UCSD-AML1 (cell line): ENCODE measurements at regions not wholly inside any gene's neighbourhood (a gene's known extent, or its start where the extent isn't known, plus 50 kb on each side); places are given as distances from the start of the nearest gene placed in this dataset.

ENCODE experiments used
- DNase-seq: peaks from one replicate; lab custom pipeline; 2025; ENCODE audit not compliant: unreplicated experiment; lab: John Stamatoyannopoulos, UW

DNA sequence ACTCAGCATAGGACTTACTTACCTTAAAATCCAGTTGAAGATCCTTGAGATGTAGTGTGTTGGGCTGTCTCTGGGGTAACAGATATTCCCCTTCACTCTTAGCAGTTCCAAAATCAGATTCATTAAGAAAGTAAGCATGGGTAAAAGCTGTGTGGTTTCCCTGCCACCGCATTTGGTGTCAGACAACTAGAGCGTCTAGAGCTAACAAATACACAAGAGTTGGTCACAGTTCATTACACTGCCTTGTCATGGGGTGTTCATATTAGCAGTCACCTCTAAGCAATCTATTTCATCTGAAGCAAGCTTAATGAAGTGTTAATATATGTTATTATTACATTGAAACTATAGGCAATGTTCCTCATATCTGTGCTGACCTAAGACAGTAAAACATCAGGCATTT lies 342.8 kb downstream of the PPARGC1A start:
- no peak for DNase-seq

DNA sequence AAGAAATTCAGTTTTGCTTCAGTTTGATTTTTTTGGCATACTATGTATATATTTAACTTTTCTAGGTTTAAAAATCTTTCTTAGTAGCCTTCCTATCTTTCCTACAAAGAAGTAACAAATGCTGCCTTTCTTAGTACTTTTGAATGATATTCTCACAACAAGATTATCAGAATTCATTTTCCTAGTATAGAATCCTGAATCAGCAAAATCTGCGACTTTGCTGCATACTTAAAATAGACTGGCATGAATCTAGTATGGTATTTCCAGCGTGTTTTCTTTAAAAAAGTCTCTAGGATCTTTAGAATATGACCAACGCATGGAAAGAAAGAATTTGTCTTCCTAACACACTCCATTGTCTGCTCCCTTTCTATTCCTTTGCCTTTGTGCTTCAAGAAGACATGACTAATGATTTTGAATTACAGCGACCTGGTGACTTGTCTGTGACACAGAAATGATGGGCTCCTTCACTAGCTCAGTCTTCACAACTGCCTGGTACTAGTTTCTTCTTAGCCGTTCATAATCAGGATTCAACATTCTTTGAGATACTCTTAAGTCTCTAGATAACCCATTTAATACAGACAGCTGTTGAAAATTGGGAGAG lies 349.8 kb downstream of the PPARGC1A start:
- no peak for DNase-seq

DNA sequence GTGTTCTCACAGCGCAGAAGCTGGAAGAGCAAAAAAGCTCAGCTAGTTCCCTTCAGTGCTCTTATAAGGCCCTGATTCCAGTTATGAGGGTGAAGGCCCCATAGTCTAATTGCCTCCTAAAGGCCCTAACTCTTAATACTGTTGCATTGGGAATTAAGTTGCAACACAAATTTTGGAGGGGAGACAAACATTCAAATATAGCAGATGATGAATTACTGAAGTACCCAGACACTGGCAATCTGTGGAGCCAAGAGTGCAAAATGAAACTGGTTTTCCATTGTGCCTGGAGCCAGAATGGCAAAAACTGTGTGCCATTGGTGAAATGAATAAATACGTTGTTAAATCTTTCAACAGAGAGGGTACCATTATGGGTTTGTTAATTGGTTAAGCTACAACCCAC lies 356.0 kb downstream of the PPARGC1A start:
- no peak for DNase-seq

DNA sequence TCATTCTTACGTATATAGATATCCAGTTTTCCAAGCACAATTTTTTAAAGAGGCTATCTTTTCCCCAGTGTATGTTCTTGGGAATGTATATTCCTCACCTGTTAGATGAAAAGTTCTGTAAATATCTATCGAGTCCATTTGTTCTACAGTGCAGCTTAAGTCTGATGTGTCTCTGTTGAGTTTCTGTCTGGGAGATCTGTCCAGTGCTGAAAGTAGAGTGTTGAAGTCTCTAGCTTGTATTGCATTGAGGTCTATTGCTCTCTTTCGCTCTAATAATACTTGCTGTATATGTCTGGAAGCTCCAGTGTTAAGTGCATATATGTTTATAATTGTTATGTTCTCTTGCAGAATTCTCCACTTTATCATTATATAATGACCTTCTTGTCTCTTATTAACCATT lies 373.1 kb downstream of the PPARGC1A start:
- DNase-seq, result no peak

DNA sequence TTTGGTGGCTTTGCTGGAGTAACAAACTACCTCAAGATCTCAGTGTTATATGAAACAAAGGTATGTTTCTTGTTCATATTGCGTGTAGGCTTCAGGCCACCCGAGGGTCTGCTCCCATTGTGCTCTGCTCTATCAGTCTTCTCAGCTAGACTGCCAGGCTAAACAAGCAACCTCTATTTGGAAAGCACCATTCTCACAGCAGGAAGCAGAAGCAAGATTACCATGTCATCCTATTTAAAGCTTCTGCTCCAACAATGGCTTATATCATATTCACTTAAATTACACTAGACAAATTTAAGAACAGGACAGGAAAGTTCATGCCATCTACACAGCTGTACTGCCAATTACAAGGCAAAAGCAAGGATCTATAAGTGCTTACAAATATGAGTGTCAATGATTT lies 385.8 kb downstream of the PPARGC1A start:
- DNase-seq, result no peak

DNA sequence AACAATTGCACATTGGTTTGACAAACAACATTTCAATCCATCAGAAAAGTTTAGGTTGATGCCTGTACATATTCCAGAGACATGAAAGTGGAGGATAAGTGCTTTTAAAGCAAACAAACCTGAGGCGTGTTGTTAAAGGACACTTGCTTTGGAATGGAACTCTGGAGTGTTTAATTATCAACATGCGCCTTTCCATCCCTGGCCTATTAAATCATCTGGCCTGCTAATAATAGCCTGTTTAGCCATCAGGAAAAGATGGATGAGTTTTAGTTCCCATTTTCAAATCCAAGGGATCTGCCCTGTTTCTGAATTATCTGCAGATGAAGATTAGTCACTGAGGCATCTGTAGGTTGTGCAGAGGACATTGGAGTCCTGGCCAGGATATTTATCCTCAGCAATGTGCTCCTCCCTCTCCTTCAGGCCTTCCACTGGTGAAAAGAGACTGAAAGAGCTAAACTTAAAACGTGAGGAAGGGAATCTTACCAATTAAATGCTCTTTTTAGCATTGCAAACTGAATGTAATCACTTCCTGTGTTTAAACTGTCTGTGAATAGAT lies 388.9 kb downstream of the PPARGC1A start:
- DNase-seq, result no peak

DNA sequence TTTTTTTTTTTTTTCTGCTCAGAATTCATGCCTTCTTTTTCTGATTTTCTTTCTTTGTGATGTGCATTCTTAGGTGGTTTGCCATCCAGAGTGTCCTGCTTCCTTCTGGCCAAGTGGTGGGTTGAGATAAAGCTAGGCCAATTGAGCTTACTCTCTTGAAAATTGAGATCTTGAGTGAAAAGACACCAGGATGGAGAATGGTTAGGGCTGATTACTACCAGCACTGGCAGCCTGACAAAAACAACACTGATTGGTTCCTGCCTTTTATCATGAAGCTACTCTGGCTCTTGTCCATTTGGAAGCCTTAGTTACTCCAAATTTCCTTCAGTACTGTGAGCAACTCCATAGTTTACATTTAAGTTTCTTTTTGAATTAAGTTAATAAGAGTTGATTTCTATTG lies 404.0 kb downstream of the PPARGC1A start:
- DNase-seq, result no peak

DNA sequence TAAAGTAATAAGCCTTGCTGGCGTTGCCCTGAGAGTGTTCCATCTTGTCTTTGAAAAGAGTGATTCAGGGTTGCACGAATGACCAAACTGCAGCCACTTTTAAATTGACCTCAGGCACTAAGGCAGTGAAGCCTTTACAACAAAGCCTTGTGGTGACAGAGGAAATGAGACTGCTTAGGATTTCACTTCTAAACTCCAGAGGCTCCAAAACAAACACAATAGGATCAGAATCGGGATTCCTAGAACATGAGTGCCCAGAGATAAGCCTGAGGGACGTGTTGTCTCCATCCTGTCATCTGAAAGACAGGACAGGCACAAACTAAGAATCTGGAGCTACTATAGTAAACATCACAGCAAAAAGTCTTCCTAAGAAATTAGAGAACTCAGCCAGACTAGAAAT lies 405.2 kb downstream of the PPARGC1A start:
- no peak for DNase-seq

DNA sequence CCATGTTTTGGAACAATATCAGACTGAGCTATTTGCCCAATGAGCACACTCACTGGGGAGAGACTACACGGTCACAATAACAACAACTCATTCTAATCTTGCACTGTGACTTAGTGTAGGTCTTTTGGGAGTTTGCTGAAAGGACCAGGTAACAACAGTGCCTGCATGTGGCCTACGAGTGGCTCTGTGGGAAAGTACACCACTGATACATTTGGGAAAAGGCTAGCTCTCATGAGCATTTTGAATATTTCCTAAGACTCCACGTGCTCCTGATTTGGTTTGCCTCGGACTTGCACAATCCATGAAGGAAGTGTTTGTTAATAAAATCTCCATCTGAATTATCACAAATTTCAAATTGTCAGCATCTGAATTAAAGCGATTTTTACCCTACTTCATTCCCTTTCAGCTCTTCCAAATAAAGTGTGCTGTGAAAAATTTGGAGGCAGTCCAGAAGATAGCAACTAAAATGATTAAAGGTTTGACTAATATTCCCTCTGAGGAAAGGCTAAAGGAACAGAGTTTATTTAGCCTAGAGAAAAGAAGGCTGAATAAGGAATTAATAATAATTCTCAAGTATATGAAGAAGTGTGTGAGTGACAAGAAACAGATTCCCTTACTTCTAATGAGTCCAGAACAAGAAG lies 406.4 kb downstream of the PPARGC1A start:
- DNase-seq, result no peak

DNA sequence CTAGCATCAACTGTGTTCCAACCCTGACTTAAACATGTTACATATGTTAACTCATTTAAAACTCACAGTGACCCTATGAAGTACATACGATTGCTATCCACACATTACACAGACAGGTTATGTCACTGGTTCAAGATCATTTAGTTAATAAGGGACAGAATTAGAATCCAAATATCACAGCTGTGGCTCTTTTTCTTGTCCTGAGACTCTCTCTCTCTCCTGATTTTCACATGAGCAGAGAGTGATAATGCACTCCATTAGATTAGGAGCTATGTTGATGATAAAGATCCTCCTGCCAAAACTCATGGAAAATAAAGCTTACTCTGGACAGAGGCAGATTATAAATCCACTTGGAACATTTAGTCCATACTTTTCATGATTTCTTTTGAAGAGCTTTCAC lies 408.3 kb downstream of the PPARGC1A start:
- DNase-seq, result no peak

DNA sequence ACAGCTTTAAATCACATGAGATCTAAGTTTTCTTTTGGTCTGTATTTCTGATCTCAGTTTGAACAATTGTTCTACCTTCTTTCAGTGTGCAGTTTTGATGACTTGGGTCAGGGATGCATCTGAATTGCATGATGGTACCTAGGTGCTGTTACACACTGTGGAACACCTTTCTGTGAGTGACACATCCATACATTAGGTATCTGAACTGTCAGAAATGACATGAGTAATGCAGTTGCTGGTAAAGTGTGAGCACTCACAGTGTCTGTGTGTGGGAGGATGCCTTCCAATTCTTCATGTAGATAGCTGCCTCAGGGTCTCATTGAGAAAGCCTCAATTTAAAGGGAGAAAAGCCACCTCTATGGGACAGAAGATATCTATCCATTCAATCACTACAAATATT lies 411.9 kb downstream of the PPARGC1A start:
- no peak for DNase-seq

DNA sequence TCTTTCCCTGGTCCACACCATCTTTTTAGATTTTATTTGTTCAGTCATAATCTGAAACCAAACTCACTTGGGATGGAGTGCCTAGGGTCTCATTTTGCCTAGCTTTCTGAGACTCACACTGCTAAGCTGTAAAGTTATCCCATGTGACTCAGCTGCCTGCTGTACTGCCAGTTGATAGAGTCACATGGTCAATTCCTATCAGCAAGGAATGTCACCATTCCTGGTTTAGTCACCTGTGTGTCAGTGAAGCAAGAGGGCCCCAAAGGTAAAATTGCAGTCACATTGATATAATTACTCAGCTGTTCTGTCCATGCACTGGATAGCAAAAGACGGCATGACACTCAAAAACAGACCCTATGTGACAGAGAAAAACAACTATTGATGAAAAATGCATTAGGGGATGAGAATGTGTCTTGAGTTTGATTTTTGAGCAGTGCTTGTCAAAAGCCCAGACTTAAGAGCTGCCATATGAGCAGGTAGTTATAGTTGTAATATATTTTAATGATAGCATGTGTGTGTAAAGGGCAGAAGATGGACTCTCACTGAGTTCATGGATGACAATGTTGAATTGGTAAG lies 413.2 kb downstream of the PPARGC1A start:
- DNase-seq, result no peak

DNA sequence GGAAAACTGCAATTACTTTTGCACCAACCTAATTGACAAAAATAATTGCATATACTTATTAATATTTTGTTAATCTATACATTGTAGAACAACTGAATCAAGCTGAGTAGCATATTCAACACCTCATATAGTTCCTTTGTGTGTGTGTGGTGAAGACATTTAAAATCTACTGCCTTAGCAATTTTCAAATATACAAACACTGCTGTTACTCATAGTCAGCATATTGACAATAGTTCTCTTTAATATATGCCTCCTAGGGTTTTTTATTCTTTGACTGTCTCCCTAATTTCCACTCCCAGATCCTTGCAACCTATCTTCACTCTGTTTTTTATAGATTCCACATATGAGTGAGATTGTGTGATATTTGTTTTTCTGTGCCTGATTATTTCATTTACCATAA lies 426.8 kb downstream of the PPARGC1A start:
- DNase-seq, result no peak

DNA sequence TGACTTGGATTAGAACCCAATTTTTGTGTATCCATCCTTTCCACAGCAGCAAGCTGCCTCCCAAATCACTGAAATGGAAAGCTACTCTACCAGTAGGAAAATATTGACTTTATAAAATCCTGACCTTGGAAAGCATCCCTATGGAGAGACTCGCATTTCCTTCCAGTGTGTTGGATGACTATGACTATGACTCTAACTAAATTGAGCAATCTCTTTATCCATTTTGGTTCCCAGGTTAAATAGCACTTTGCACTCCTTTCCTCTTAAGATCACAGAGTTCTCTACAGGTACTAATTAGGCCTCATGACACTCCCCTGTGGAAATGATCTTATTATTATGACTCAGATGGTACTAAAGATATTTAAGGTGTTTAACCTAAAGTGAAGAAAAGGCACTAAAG lies 431.8 kb downstream of the PPARGC1A start:
- DNase-seq, result no peak

DNA sequence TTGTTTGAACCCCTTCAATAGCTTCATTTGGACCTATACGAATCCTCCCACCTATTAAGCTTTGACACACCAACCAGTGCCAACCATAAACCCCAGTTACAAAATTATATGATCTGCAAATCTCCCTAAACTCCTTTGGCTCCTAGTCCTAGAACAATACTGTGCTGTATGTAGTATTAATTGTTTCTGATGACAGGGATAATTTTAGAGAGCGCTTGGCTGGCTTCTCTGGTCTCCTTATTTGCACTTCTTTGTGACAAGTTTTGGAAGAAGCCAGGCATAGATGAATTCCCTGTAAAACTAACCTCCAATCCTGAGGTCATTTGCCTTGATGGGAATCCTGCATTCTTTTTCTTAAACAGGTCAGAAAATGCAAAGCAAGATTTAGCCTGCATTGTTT lies 433.0 kb downstream of the PPARGC1A start:
- no peak for DNase-seq

DNA sequence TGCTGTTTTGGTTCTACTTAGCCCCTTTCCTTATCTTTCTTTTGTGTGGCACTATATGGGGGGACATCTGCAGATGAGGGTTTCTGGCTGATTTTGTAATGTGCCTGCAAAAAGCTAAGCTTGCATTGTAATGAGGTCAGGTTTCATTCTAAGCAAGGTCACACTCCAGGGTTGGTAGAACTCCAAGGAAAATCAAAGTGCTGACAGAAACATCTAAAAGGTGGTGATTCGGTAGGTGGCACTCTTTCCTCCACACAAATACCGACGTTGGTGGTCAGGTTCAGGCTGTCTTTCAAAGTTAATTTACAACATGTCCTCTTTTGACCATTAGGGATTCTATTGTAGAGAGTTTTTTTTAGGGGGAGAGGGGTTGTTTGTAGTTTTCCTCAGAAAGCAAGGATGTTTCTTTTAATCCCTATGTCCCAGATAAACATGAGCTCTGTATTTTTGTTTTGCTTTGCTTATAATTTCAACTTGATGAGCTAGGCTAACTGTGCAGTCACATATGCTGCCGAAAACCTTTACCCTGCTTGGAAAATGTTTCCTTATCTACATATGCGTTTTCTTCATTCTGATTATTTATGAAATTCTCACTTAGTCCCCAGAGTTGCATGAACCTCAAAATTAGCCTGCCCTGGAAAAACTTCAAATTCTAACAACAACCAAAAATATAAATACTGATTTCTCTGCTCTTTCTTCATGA lies 434.2 kb downstream of the PPARGC1A start:
- no peak for DNase-seq

DNA sequence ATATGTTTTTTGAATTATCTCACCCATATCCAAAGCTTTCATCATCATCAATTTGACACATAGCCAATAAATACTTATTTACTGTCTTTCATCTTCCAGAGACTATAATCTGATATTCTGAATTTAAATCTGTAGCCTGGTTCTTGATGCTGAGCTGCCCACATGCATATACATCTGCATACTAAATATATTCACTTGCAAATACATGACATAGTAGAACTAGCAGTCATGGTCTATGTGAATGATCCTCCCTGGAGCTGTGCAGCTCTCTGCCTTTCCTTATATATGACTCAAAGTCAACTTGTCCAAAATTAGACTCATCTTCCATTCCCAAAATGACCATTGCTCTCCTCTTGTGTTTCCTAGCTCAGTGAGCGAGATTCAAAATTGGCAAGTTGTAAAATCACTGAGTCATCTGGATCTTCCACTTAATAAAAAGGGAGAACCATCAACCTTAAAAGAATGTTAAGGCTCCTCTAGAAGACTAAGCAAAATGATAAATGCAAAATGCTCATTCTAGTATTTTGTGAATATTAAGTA lies 448.2 kb downstream of the PPARGC1A start:
- DNase-seq, result no peak

DNA sequence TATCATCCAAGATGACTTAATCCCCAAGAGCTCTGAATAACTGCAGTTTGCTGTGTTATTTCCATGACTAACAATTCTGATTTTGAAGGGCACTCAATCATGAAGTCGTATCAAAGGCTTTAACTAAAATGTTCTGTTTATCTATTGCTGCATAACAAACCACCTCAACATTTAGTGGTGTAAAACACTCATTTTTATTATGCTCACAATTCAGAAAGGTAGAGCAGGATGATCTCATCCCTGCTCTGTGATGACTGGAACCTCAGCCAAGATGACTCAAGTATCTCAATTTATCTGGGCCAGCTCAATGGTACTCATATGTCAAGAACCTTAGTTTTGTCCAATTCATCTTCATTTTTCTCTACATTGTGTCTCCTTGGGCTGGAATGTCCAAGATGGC lies 451.1 kb downstream of the PPARGC1A start:
- no peak for DNase-seq

DNA sequence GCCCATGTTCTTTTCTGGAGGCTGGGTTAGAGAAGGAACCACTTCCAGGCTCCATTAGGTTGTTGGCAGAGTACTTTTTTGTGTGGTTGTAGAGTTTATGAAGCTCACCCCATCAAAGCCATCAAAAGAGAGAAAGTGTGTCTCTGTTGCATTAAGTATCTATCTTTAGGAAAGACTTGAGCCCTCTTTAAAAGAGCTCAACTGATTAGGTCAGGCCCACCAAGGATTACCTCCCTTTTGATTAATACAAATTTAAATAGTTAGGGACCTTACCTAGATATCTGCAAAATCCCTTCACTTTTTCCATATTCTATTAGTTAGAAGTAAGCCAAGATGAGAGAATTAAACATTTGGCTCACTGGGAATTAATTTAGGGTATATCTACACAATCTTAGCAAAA lies 460.4 kb downstream of the PPARGC1A start:
- DNase-seq, result no peak

DNA sequence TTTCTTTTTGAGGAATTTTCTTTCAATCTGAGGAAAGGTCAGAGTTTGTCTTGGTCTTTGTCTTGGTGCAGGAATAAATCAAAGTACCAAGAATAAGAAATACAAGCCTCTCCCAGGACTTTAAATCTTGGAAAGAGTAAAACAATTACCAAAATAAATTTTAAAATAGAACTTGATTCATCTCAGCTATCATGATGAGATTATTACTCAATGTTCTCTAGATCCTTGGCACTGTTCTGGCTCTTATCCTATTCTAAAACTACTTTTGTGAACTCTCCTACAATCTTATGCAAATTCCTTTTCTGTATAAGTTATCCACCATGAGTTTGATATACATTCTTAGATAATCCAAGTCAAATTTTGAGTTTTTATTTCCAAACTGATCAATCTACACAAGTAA lies 464.3 kb downstream of the PPARGC1A start:
- DNase-seq, result no peak

DNA sequence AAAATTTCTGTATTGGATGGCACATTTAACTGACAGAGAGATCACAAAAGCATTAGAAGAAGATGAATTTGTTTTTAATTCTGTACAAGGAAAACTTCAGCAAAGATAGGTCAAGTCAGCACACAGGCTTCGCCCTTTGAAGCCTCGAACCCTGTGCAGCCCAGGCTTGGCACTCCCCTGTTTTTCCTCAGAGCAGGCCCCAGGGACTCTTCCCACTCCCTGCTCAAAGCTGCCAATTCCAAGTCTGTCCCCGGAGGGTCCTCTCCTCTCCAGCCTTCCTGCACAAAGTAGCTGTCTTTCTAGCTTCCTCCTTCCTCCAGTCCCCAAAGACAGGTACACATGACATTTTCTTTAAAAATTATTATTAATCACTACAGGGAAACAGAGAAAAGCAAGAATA lies 466.3 kb downstream of the PPARGC1A start:
- no peak for DNase-seq

DNA sequence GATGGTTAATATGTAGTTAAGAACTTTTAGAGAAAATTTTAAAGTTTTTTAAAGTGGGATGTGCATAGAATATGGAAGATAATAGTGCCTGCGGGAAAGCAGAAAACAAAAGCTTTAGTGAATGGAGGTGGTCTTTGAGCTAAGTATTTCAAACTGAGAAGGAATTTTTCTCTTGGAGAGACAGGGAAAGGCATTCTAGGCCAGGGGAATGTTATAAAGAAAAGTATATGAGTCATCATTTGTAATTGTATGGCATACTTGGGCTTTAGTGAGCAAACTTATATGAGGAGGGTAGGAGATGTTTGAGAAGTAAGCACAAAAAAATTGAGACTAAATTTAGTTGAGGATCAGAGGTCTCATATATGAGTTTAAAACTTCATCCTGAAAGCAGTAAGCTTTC lies 467.0 kb downstream of the PPARGC1A start:
- DNase-seq, result no peak
